Cerebellar nuclear complex (tissue), 1 donor: ENCODE measurements at regions not wholly inside any gene's neighbourhood (a gene's known extent, or its start where the extent isn't known, plus 50 kb on each side); places are given as distances from the start of the nearest gene placed in this dataset.

Source experiments
- DNase-seq, 2 experiments: peaks; one replicate each; lab custom pipeline; 2025; lab: John Stamatoyannopoulos, UW

DNA sequence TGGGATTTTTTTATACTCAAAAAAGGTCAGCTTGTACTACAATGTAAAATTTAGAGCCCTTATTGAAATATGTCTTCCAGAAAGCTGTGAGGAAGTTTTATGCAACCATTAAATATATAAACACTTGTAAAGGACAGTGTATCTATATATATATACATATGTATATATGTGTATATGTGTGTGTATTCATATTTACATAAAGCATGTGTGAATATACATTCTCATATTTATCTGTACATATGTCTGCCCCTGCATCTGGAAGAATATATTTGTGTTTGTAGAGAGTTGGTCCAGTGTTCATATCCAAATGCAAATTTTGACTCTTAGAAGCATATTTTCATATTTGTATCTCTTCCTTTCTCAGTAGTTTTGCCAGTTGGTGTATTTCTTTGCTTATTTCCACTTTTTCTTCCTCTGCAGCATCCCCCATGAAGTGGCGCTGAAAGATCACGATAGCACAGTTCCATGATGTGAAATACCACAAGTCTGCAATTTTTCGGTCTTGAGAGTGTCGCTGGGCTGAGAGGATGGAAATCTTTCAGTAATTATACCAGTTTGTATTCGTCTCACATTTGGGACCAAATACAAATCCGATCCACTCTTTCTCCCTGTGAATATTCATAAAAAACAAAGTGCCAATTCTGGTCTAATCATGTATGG is 311.7 kb upstream of the DPH6 start:
- DNase-seq: no peak

GRCh38 chr15:35858707-35859106 is 312.7 kb upstream of the DPH6 start:
- DNase-seq: no peak

DNA sequence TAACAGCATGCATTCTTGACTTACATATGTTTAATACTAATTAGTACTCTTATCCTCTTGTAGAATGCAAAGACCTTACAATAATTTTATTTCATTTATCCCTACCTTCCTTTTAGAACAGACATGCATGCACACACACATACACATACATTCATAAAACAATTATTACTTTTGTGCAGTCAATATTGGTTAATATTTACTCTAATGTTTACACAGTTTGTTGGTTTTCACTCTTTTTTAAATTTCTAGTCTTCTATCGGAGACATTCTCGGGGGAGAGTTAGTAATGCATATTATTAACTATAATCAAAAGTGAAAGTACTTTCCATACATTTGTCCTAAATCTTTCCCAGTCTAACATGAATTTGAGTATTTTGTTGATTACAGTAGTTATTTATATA is 317.7 kb upstream of the DPH6 start:
- no peak for DNase-seq

- no peak for DNase-seq
Measured at GRCh38 chr15:35867356-35867755, 321.4 kb upstream of the DPH6 start.

DNA sequence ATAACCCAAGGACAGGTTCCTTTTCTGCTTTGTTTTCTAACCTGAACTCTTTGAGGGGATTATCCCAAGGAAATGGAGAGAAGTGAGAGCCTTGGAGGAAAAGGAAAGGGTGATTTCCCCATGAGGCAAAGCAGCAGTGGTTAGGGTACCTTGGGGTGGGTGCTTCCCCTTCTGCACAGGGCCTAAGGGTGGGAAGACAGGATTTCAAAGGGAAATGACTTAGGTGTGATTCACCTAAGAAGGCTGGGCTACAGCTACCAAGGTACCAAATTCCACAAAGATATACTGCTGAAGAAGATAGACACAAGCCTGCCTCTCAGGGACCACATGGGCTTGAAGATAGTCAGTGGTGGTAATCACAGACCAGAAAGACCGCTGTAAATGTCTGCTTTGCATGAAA is 325.3 kb upstream of the DPH6 start:
- no peak for DNase-seq

DNA sequence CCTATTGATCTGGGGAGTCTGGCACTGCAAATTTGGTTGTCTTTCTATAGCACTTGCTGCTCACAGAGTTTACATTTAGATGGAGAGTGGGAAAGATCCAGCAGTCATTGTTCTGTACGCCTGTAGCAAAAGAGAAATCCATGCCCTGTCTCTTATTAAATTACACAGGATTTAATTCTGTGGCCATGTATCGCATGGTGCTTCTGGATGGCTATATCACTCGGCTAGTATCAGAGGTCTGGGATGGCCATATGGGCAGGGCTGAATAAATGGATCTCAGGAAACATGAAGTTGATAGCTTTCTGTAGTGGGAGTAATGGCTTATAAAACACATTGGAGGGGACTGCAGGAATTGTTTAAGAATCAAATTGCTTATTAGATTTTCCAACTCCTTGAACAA is 325.8 kb upstream of the DPH6 start:
- DNase-seq: no peak

- no peak for DNase-seq
Measured at GRCh38 chr15:35872577-35872976, 326.6 kb upstream of the DPH6 start.

DNA sequence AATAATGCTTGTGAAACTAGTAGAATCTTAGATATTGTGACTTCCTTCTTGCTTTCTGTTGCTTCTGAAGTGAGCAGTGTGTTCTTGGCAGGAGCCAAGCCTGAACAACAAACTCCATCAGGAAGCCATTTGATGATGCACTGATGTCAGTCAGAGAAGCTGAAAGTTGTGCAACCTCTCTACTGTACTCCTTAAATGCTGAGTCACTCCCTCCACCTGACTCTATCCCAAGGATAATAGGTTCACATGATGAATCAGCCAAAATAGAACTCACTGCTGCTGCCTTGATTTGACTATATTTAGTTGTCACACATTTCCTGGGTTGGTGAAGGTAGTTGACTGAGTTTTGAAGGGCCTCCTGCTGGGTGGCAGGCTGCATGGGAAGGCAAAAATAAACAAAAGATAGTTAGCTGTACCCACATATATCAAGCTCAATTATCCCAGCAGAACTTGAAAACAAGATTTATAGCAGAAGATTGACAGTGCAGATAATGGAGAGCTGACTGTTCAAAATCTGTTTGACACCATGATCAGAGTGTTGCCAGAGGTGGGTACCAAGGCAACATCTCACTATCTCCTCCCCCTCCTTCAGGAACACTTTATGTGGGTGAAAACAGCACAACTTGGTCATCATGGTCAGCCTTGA is 328.4 kb upstream of the DPH6 start:
- no peak for DNase-seq

DNA sequence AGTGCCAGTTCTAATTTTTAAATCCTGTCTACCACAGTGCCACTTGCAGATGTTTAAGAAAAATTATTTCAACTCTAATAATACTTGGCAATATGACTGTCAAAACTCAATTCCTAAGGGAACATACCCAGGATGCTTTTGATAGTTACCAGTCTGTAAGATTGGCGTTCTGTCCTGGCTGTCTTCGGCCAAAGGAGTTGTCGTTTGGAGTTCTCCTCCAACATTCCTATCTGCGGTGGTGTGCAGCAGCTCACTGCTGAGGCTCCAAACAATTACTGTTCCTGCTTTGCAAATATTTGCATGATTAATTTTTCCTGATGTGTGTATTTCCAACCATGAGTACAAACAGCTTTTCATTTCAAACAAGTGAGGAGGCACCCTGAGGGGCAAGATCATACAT is 330.8 kb upstream of the DPH6 start:
- DNase-seq: no peak

GRCh38 chr15:35880896-35881295 is 334.9 kb upstream of the DPH6 start:
- DNase-seq: no peak

DNA sequence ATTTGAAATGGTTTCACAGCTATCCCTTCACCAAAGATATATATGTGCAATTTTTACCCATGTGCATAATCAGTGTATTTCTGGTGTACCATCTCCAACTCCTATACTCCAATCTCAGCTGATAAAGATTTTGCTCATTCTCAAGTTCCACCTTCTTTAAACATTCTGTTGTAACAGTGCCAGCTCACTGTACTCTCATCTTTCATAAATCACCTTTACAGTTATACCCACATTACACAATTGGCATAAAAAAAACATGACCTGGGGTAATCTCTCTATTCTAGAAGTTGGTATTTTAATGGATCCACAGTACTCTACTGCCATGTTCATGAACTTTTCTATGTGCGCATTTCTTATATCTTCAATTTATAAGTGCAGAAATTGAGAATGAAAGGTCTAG is 339.9 kb upstream of the DPH6 start:
- no peak for DNase-seq

- DNase-seq: no peak
Measured at GRCh38 chr15:35886765-35887164, 340.8 kb upstream of the DPH6 start.

DNA sequence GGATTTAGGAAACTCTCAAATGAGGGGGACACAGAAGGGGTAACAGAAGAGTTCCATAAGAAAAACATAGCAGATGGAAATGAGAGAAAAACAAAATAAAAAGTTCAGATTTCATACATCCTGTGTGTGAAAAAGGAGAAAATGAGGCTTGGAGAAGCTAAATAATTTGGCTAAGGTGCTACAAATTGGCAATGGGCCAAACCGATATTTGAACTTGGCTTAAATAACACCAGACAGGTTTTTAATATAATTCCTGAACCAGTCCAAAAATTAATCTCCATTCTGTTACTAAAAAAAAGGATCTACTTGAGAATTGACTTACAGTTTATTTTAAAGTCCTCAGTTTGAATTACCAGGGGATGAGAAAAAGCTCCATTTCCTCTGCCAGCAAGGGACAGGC is 342.9 kb upstream of the DPH6 start:
- no peak for DNase-seq

- no peak for DNase-seq
Measured at GRCh38 chr15:35907511-35907910, 361.5 kb upstream of the DPH6 start.

DNA sequence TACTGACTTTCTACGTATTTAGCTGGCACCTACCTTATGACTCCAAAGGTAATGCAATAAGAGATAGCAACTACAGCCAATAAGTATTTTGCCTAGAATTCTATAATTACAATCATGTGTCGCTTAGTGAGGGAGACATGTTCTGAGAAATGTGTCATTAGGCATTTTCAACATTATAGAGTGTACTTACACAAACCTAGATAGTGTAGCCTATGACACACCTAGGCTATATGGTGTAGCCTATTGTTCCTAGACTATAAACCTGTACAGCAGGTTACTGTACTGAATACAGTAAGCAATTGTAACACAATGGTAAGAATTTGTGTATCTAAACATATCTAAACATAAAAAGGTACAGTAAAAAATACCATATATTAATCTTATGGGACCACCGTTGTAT is 363.4 kb upstream of the DPH6 start:
- DNase-seq: no peak

- DNase-seq: no peak
Measured at GRCh38 chr15:35910227-35910626, 364.3 kb upstream of the DPH6 start.

DNA sequence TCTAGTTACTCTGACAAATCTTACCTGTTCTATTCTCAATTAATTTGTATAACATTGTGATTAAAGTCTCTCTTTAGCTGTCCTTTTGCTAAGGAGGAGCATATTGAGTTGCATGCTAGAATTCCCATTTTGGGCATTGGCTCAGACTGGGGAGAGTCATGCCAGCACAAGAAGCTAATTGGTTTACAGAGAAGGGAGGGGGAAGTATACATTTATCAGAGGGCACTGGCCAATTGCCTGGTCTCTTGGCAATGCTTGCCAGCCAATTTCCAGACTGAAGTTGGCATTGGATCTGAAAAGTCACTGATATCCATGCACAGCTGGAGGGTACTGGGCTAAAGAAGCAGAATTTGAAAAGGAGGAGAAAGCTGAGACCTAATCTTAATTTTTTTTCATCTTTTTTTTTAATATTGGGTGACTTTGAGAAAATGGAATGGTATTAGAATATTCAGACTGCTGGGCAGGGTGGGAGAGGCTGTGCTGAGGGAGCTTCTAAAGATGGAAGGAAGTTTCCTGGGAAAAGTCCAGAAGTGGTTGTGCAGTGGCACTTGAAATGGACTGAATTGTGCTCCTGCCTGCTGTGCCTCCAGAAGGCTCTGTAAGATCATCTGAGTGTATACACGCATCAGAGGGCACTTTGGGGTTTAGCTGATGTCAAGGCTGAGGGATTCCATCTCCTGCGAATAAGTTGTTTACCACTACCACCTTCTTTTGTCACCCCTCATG is 365.2 kb upstream of the DPH6 start:
- no peak for DNase-seq

DNA sequence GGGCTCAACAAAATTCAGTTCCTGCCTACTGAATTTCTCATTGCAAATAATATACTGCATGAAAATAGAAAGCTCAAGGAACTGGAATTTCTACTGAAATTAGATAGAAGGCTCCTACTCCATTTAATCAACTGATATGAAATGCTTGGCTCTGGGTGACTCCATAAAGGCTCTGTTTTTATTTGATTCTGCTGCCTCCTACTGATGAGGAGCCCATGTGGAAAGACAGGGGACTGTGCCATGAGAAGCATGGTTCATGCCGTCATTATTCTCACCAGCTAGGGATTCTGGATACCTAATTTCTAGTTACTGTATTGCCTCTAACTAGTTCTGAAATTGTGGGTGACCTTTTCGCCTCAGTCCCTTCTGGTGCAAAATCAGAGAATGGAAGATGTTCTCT is 366.2 kb upstream of the DPH6 start:
- no peak for DNase-seq

DNA sequence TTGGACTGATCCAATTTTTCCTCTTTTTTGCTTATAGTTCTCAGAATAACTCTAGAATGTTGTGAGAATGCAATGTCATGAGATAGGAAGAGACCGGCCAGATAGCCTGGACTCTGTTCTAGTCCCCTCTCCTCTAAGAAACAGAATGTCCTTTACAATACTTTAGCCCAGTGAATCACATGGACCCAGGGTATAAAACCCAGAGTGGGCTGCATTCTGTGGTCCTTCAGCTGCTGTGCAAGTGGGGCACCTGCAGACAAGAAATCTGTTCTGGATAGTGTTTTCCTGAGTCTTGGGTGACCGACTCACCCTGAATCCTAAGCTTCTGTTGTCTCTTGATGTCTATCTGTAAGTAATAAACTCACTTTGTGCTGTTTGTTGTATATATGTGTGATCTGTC is 368.6 kb upstream of the DPH6 start:
- no peak for DNase-seq

DNA sequence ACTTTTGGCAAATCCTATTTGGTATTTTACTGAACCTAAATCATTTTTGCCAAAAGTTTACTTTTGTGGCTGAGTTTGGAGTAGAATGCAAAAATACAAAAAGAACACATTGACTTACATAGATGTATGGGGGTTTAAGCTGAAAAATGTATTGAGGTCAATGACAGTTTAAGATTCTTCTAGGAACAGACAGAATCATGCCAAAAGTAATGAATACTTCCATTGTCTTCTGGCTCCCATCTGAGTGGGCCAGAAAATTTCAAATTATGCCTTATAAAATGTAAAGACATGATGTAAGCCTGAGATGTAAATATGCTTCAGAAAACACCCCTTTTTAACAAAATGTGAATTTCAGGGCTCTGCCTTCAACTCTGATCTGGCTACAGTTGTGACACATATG is 375.1 kb upstream of the DPH6 start:
- DNase-seq: no peak

GRCh38 chr15:35925275-35926006 is 379.5 kb upstream of the DPH6 start:
- DNase-seq: no peak

- no peak for DNase-seq
Measured at GRCh38 chr15:35926007-35926380, 380.0 kb upstream of the DPH6 start.

DNA sequence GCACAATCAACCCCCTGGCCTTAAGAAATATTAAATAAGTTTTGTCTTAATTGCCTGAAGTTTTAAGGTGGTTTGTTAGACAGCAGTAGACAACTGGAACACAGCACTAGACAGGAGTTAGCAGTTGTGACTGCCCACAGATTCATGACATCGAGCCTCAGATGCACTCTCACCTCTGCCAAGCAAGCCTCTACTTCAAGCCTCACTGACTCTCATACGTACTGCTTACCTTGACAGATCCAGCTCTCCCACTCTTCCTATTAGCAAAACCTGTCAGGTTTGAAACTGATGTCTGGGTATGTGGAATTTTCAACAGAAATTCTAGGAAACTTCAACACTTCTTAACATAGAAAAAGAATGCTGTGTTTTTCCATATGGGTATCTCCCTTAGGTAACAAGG is 382.9 kb upstream of the DPH6 start:
- no peak for DNase-seq
